ENCODE measurements at regions not wholly inside any gene's neighbourhood (a gene's known extent, or its start where the extent isn't known, plus 50 kb on each side); places are given as distances from the start of the nearest gene placed in this dataset.

DNA sequence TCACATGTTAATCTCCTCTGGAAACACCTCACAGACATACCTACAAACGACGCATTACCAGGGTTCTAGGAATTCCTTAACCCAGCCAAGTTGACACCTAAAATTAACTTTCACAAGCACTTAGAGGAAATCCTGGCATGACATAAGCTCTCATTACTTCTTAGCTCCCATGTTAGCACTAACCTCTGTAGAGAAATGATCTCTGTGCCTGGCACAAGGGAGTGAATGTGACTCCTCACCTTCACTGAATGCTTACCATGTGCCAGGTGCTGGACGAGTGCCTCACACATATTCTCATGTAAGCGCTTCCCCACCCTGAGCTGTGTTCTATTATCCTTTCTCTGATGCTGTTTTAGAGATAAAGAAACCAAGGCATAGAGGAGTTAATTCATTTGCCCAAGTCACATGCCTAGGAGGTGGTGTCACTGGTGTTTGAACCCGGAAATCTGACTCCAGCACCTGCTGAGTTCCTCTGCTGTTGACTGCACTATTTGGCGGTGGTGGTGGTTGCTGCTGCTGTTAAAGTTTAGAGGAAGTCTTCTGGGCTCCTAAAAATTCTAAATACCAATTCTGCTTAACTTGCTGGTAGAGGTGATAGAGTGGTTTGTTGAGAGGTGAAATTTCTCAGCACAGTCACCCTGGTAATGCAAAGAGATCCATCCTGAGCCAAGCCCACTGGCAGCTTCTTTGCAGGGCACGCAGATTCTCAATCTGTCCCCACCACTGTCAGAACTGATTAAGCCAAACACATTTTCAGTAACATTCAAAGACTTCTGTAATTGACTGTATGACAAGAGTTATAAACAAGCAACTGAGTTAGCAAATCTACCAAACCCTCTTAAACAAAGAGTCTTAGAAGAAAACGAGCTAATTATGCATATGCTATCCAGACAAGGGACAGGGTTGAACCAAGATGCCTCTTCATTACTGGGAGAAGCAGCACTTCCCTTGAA lies 200.3 kb downstream of the CMPK2 start:
- H3K4me2 ChIP-seq, result no peak overlapping the region
- H3K4me3 ChIP-seq (ENCODE audit: low read depth in 2 of 2, low read length in 1 of 2), result no peak overlapping the region
- no peak overlapping the region for H3K27ac ChIP-seq (ENCODE audit: low read depth in 2 of 2, low read length in 1 of 2)
- no peak for TF ChIP-seq SIN3A (IDR thresholded peaks at IDR 0.05; ENCODE audit: borderline replicate concordance, low read depth, low read length)
- TF ChIP-seq FOSL2 (IDR thresholded peaks at IDR 0.05; ENCODE audit: borderline replicate concordance, low read depth), result no peak
- TF ChIP-seq, protein P1, sequence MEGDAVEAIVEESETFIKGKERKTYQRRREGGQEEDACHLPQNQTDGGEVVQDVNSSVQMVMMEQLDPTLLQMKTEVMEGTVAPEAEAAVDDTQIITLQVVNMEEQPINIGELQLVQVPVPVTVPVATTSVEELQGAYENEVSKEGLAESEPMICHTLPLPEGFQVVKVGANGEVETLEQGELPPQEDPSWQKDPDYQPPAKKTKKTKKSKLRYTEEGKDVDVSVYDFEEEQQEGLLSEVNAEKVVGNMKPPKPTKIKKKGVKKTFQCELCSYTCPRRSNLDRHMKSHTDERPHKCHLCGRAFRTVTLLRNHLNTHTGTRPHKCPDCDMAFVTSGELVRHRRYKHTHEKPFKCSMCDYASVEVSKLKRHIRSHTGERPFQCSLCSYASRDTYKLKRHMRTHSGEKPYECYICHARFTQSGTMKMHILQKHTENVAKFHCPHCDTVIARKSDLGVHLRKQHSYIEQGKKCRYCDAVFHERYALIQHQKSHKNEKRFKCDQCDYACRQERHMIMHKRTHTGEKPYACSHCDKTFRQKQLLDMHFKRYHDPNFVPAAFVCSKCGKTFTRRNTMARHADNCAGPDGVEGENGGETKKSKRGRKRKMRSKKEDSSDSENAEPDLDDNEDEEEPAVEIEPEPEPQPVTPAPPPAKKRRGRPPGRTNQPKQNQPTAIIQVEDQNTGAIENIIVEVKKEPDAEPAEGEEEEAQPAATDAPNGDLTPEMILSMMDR (IDR thresholded peaks at IDR 0.05), result no peak
- no peak for TF ChIP-seq SMC3 (IDR thresholded peaks at IDR 0.05; ENCODE audit: low read depth, low read length)
- no peak for TF ChIP-seq RAD21 (IDR thresholded peaks at IDR 0.05; ENCODE audit: low read length)
- no peak for TF ChIP-seq EZH2phosphoT487 (IDR thresholded peaks at IDR 0.05; ENCODE audit: borderline replicate concordance, low read depth)
- TF ChIP-seq, protein P2, sequence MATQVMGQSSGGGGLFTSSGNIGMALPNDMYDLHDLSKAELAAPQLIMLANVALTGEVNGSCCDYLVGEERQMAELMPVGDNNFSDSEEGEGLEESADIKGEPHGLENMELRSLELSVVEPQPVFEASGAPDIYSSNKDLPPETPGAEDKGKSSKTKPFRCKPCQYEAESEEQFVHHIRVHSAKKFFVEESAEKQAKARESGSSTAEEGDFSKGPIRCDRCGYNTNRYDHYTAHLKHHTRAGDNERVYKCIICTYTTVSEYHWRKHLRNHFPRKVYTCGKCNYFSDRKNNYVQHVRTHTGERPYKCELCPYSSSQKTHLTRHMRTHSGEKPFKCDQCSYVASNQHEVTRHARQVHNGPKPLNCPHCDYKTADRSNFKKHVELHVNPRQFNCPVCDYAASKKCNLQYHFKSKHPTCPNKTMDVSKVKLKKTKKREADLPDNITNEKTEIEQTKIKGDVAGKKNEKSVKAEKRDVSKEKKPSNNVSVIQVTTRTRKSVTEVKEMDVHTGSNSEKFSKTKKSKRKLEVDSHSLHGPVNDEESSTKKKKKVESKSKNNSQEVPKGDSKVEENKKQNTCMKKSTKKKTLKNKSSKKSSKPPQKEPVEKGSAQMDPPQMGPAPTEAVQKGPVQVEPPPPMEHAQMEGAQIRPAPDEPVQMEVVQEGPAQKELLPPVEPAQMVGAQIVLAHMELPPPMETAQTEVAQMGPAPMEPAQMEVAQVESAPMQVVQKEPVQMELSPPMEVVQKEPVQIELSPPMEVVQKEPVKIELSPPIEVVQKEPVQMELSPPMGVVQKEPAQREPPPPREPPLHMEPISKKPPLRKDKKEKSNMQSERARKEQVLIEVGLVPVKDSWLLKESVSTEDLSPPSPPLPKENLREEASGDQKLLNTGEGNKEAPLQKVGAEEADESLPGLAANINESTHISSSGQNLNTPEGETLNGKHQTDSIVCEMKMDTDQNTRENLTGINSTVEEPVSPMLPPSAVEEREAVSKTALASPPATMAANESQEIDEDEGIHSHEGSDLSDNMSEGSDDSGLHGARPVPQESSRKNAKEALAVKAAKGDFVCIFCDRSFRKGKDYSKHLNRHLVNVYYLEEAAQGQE (IDR thresholded peaks at IDR 0.05; ENCODE audit: low read depth, low read length), result no peak
- TF ChIP-seq POLR2AphosphoS5 (IDR thresholded peaks at IDR 0.05; ENCODE audit: low read depth, low read length), result no peak
- 45% methylated on average over 8 of the region's 8 CpGs for WGBS (ENCODE audit: low lambda C conversion rate)
- no peaks in the 10 kb centered on the region for H3F3A ChIP-seq (replicated peaks; ENCODE audit: insufficient read depth)
- CTCF ChIA-PET, result interaction anchor here (0.5 to 1.6 kb wide), 5 partner anchors 10 to 274 kb away, joined by 3 to 6 read pairs (median 3); no protein-coding TSS in a partner anchor
- POLR2A ChIA-PET, result no interaction called here
- H3K4me1 ChIP-seq (ENCODE audit: control insufficient read depth in 1 of 2, insufficient read depth in 2 of 2, low read depth in 1 of 2, low read length in 1 of 2), result no peaks in the 10 kb centered on the region
- no peak for DNase-seq
- H3K79me2 ChIP-seq (ENCODE audit: insufficient read depth), result no peaks in the 10 kb centered on the region
- no peaks in the 10 kb centered on the region for H3K27me3 ChIP-seq (ENCODE audit: insufficient read depth)
- H3K9me2 ChIP-seq, result no peaks in the 10 kb centered on the region
- H2AFZ ChIP-seq (ENCODE audit: low read depth), result no peak overlapping the region
- H3K36me3 ChIP-seq (replicated peaks in 1 of 2; ENCODE audit: control insufficient read depth in 1 of 2, insufficient read depth in 2 of 2, low read length in 1 of 2), result no peaks in the 10 kb centered on the region
- H4K20me1 ChIP-seq (ENCODE audit: insufficient read depth), result no peaks in the 10 kb centered on the region
- H3K9me3 ChIP-seq, result no peaks in the 10 kb centered on the region
- H3K9ac ChIP-seq, result no peak overlapping the region

DNA sequence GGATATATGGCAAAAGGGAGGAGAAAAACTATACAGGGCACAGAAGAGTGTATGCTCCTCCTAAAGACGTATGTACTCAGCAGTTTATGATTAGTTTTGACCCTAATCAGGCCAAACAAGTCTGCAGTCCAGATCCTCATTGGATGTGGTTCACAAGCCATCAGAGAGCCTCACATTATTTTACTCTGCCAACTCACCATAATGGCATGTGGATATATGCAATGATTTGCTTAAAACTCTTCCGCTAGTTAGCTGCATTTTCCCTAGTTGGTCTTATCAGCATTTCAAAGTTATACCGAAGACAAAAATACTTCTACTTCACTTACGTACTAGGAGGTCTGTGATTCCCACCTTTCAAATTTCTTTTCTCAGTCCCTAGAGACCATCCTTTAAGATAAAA lies 198.4 kb downstream of the CMPK2 start:
- no peak for DNase-seq
- Histone ChIP-seq H2AFZ (ENCODE audit: low read depth) (no peak overlapping the region), H4K20me1 (ENCODE audit: insufficient read depth) (no peaks in the 10 kb centered on the region), H3K27ac (ENCODE audit: low read depth in 2 of 2, low read length in 1 of 2) (no peak overlapping the region), H3K9me3 (no peaks in the 10 kb centered on the region), H3K79me2 (ENCODE audit: insufficient read depth) (no peaks in the 10 kb centered on the region), H3K9me2 (no peaks in the 10 kb centered on the region), H3K4me2 (no peak overlapping the region), H3F3A (replicated peaks; ENCODE audit: insufficient read depth) (no peaks in the 10 kb centered on the region), H3K36me3 (replicated peaks in 1 of 2; ENCODE audit: control insufficient read depth in 1 of 2, insufficient read depth in 2 of 2, low read length in 1 of 2) (no peaks in the 10 kb centered on the region), H3K27me3 (ENCODE audit: insufficient read depth) (no peaks in the 10 kb centered on the region), H3K9ac (no peak overlapping the region), H3K4me1 (ENCODE audit: control insufficient read depth in 1 of 2, insufficient read depth in 2 of 2, low read depth in 1 of 2, low read length in 1 of 2) (no peaks in the 10 kb centered on the region), H3K4me3 (ENCODE audit: low read depth in 2 of 2, low read length in 1 of 2) (no peak overlapping the region)
- ChIA-PET CTCF (no interaction called here), POLR2A (no interaction called here)
- WGBS (ENCODE audit: low lambda C conversion rate), result 37% methylated on average over 4 of the region's 4 CpGs
- TF ChIP-seq NFIC (IDR thresholded peaks at IDR 0.05; ENCODE audit: borderline replicate concordance) (no peak), GABPA (IDR thresholded peaks at IDR 0.05; ENCODE audit: low read depth) (no peak), JUND (IDR thresholded peaks at IDR 0.05) (no peak), TCF12 (IDR thresholded peaks at IDR 0.05) (no peak), RCOR1 (IDR thresholded peaks at IDR 0.05; ENCODE audit: low read length) (no peak), YY1 (IDR thresholded peaks at IDR 0.05; ENCODE audit: low read depth) (no peak), FOXM1 (IDR thresholded peaks at IDR 0.05; ENCODE audit: low read depth) (no peak), MEF2A (IDR thresholded peaks at IDR 0.05; ENCODE audit: borderline replicate concordance, low read depth) (no peak)
- TF ChIP-seq, protein P2 (IDR thresholded peaks at IDR 0.05; ENCODE audit: low read depth, low read length), result no peak
- TF ChIP-seq, protein P3, sequence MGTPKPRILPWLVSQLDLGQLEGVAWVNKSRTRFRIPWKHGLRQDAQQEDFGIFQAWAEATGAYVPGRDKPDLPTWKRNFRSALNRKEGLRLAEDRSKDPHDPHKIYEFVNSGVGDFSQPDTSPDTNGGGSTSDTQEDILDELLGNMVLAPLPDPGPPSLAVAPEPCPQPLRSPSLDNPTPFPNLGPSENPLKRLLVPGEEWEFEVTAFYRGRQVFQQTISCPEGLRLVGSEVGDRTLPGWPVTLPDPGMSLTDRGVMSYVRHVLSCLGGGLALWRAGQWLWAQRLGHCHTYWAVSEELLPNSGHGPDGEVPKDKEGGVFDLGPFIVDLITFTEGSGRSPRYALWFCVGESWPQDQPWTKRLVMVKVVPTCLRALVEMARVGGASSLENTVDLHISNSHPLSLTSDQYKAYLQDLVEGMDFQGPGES (IDR thresholded peaks at IDR 0.05; ENCODE audit: low read depth, low read length), result no peak

Data from SK-N-SH (cell line).